ENCODE measurements at regions not wholly inside any gene's neighbourhood (a gene's known extent, or its start where the extent isn't known, plus 50 kb on each side); places are given as distances from the start of the nearest gene placed in this dataset.
A peak's percentile ranks its signal among the peaks of the same experiment; 100 is the strongest.
"Not testable (repeated sequence)": the region's sequence is repeated elsewhere in the genome, so short reads cannot be mapped to it uniquely, and the experiment has no call there.

DNA sequence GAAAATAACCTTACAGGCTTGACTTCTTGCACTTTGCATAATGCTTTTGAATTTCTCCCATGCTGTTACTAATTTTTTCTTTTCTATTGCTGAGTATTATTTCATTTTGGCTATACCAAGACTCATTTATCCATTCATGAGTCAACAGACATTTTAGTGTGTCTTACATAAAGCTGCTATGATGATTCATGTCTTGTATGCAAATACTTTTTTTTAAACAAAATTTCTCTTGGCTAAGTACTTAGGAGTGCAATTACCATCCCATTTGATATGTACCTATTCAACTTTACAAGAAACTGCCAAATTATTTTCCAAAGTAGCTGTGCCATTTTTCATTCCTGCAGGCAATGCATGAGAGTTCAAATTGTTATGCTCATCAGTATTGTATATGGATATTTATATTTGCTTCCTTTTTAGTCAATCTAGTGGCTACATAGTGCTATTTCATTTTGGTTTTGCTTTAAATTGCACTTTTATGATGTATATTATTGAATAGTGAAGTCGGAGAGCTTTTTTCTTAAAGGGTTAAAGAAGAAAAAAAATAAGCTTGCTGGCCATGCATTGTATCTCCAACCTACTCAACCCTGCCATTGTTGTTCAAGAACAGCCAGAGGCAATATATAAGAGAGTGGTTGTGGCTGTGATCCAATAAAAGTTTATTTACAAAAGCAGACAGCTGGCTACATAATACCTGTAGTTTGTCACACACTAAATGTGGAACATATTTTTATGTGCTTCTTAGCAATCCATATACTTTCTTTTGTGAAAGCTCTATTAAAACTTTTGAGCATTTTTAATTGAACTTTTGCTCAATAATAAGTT lies 862.8 kb downstream of the KCNT2 start:
- no peak for DNase-seq (ENCODE audit: low spot score)

GRCh38 chr1:195744256-195744655 lies 864.0 kb downstream of the KCNT2 start:
- DNase-seq (ENCODE audit: low spot score) = no peak

DNA sequence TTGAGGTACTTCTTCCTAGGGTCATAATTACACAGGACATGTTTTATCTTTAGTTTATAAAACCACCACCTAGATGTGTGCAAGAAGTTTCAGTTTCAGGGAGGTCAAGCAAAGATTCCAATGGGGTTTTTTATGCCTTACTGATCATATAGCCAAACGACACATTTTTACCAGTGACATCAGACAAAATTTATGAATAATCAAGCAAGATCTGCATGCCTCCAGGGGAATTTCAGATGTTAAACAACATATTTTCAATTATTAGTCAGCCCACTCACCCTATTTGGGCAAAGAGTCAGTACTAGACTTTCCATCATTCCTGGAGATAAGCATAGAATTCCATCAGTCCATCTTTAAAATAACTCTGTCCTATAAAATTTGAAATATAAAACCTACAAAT lies 867.4 kb downstream of the KCNT2 start:
- no peak for DNase-seq (ENCODE audit: low spot score)

DNA sequence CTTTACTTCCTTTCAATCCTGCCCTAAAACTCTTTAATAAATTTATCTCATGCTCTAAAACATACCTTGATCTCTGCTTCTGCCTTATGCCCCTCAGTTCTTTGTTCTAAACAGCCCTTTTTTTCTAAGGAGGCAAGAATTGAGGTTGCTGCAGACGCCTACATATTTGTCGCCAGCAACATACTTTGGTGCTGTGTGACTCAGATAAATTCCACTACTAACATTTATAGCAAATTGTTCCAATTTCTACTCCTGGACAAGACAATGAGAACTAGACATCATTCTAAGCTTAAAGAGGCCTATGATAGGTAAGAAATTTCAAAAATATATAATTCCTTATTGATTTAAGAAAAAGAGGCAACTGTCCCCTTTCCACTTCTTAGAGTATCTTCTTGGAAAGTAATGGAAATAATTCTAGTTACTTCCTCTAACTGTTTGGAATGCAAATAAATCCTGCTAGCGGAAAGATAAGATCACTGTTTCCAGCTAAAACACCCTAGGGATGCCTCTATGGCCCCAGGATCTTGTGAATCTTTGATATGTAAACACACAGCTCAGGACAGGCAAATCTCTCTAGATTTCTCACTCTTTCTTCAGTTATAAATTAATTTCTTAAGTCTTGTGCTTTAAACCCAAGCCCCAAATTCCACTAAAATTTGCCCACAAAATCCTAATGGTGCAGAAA lies 869.1 kb downstream of the KCNT2 start:
- DNase-seq (ENCODE audit: low spot score) = no peak

DNA sequence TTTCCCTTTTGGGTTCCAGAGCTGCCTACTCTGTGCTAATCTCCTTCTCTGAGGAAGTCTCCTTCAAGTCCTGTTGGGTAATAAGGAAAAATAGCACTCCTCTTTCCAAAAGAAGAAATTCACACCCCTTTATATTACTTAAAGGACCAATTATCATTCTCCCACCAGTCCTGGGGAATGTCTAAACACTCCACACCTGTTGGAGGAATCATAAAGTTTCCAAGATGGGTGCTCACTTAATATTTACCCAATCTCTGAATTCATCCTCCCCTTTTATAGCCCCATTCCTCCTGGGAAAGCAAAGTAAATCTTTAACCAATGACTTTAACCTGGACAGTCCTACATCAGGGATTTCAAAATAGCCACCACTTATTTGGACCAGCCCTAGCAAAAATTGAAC lies 873.1 kb downstream of the KCNT2 start:
- DNase-seq (ENCODE audit: low spot score) = no peak

GRCh38 chr1:195733826-195734225 lies 874.4 kb downstream of the KCNT2 start:
- DNase-seq (ENCODE audit: low spot score) = no peak

DNA sequence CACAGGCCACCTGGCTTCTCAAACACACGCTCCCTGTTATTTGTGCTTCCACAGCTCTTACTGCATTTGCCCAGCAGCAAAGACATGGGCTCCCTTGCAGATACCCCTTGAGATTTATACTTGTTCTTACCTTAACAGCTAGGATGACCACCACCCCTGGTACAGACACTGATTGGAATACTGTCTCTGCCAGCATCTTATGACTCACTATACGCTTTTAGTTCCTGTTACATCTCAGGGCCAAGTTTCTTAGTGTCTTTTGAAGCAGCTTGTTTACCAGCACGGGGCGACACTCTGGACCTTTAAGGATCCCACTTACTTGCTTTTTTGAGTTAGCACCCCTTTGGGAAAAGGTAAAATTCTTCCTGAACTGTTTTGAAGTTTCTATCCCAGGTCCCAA lies 874.8 kb downstream of the KCNT2 start:
- no peak for DNase-seq (ENCODE audit: low spot score)

- no peak for DNase-seq (ENCODE audit: low spot score)
These were observed 876.9 kb downstream of the KCNT2 start for GRCh38 chr1:195731385-195731784.

DNA sequence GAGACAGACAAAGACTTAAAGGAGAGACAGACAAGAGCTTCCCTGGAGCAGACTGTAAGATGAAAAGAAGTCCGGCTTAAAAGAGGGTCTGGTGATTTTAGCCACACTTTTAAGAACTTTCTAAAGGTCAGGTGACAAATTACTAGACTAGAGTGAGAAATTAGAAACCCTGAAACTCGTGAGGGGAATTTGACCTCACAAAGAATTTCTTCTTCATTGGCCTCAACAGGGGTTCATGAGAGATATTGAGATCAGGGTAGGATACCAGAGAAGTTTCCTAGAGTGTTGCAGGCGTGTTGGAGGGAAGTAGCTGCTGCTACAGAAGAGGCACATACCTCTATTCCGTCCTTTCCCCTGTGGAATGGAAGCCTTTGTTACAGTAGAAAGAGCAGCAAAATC lies 884.4 kb downstream of the KCNT2 start:
- no peak for DNase-seq (ENCODE audit: low spot score)

DNA sequence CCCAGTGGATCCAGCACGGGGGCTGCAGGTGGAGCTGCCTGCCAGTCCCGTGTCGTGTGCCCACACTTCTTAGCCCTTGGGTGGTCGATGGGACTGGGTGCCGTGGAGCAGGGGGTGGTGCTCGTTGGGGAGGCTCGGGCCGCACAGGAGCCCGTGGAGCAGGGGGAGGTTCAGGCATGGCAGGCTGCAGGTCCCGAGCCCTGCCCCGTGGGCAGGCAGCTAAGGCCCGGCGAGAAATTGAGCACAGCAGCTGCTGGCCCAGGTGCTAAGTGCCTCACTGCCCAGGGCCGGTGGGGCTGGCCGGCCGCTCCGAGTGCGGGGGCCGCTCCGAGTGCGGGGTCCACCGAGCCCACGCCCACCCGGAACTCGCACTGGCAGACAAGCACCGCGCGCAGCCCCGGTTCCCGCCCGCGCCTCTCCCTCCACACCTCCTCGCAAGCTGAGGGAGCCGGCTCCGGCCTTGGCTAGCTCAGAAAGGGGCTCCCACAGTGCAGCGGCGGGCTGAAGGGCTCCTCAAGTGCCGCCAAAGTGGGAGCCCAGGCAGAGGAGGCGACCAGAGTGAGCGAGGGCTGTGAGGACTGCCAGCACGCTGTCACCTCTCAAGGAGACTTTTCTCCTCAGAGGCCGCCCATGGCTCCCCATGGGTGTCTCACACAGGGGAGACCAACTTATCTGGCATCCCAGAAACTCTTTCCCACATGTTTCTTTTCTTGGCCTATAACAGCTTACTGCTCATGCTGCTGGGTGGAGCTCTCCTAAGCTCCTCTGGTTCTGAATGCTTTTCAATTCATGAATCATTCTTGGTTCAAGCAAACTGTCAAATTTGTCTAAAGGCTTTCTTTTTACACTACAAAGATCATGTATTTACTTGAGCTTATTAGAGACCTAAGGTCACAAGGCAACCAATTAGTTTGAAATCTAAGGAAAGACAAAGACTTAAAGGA lies 885.1 kb downstream of the KCNT2 start:
- DNase-seq (ENCODE audit: low spot score) = not testable (repeated sequence)

DNA sequence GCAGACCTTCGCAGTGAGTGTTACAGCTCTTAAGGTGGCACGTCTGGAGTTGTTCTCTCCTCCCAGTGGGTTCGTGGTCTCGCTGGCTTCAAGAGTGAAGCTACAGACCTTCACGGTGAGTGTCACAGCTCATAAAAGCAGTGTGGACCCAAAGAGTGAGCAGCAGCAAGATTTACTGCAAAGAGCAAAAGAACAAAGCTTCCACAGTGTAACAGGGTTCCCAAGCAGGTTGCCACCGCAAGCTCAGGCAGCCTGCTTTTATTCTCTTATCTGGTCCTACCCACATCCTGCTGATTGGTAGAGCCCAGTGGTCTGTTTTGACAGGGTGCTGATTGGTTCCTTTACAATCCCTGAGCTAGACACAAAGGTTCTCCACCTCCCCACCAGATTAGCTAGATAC lies 886.1 kb downstream of the KCNT2 start:
- DNase-seq (ENCODE audit: low spot score) = not testable (repeated sequence)

DNA sequence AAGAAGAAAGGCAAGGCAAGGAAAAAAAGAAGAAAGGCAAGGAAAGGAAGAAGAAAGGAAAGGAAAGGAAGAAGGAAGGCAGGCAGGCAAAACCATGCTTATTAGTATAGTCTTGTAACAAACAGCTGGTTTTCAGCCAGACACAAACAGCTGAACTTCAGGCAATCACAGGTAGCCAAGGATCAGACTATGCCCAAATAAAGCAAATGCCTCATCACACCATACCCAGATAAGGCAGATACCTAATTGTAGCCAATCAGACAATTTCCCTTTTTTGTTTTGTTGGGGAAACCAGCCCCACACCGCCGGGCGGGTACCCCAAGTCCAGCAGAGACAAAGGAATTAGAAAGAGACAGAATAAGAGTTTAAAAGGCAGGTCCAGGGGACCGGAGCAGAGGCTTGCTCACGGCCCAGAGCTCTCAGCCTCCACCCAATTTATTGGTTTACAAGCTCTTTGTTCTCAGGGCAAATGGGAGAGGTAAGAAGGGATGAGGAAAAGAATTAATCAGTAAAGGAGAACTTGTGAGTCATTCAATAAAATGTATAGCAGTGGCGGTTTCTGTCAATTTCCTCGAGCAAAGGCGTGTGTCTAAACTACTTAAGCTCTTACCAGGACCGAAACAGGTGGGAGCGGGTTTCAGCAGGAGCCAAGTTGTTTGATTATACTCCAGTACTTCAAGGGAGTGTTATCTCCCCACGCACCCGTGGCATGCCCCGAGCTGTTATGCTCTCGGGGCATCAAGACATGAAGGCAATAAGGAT lies 886.8 kb downstream of the KCNT2 start:
- DNase-seq (ENCODE audit: low spot score) = no peak

- peak; percentile 23 for DNase-seq (ENCODE audit: low spot score)
These were observed 890.6 kb downstream of the KCNT2 start for GRCh38 chr1:195717651-195718050.

GRCh38 chr1:195715652-195716051 lies 892.6 kb downstream of the KCNT2 start:
- no peak for DNase-seq (ENCODE audit: low spot score)

DNA sequence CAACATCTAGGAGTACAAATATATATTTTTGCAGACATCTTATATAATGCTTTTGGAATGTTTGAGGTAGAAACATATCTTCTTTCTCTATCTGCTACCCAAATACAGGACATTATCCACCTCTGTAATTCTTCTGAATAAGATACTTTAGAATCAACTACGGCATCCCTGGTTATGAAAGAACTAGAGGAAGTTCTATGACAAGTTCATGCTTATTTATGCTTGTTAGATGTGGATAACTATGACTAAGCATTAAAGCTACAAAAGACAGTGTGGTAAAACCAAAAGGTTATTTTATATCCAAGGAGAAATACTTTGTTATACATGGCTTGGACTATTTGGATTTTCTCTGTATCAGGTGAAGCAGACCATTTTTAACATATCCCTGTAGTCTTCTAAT lies 894.0 kb downstream of the KCNT2 start:
- no peak for DNase-seq (ENCODE audit: low spot score)

GRCh38 chr1:195709821-195710220 lies 898.4 kb downstream of the KCNT2 start:
- DNase-seq (ENCODE audit: low spot score) = no peak

DNA sequence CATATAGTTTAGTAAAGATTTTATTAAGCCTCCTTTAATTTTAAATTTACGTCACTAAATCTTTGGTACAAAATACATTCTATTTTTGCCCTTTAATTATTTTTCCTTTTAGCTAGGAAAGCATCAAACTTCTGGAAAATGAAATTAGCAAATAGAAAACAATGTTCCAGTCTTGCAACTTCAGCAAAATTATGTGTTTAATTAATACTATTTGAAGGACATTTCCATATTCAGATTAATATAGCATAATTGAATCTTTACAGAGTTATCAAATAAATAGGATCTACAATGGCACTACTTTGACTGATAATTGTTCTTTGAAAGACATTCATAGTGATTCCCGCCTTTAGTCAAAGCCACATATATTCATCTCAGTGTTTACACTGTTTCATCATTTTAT lies 904.2 kb downstream of the KCNT2 start:
- no peak for DNase-seq (ENCODE audit: low spot score)

DNA sequence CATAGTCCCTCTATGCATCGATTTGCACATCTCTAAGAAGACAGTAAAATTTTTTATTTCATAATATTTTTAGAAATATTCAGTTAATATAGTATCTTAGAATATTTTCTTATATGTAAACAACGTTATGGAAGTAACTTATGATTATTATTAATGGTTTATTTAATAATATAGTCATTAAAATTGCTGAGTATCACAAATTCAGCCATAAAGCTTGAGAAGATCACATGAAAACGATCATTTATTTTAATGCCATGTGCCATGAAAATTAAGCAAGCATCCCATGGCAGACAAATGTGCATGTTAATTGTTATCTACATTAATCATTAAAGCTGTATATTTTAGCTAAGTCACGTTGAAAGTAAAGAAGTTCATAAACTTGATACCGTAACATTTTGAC lies 907.1 kb downstream of the KCNT2 start:
- no peak for DNase-seq (ENCODE audit: low spot score)

GRCh38 chr1:195697130-195697529 lies 911.1 kb downstream of the KCNT2 start:
- DNase-seq (ENCODE audit: low spot score) = no peak

GRCh38 chr1:195686764-195687163 lies 921.5 kb downstream of the KCNT2 start:
- no peak for DNase-seq (ENCODE audit: low spot score)

DNA sequence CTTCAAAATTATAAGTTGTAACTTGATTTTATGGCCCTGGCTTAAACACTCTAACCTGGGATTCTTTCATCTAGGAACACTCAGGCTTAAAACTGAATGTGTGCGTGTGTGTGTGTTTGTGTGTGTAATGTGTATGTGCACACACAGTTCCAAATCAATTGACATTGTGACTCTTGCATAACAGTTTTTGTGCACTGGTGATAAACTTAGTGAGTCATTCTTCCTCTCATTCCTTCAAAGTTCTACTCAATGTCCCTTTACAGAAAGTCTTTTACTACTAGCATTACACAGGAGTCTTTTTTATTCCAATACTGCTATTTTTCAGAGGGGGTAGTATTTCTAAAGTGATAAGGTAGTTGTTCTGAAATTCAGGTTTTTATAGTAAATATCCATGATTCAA lies 943.6 kb downstream of the KCNT2 start:
- DNase-seq (ENCODE audit: low spot score) = no peak
